Nephron progenitor cell (in vitro differentiated cells): ENCODE measurements at regions not wholly inside any gene's neighbourhood (a gene's known extent, or its start where the extent isn't known, plus 50 kb on each side); places are given as distances from the start of the nearest gene placed in this dataset.

Experiments
- DNase-seq: peaks from one replicate; pipeline ENCODE4 v3.0.0; 2021
- H3K27ac Mint-ChIP-seq: 2 replicates; pipeline ENCODE4 v1.8.0; 2021; ENCODE audit warnings: mild to moderate bottlenecking, moderate library complexity, mixed read lengths
- H3K27me3 Mint-ChIP-seq: 2 replicates; pipeline ENCODE4 v1.8.0; 2021; ENCODE audit warnings: mild to moderate bottlenecking, low read depth, mixed read lengths; ENCODE audit not compliant: poor library complexity
- H3K36me3 Mint-ChIP-seq: 2 replicates; pipeline ENCODE4 v1.8.0; 2021; ENCODE audit warnings: low read depth, mixed read lengths
- H3K4me1 Mint-ChIP-seq: 2 replicates; pipeline ENCODE4 v1.8.0; 2021; ENCODE audit warnings: mixed read lengths
- H3K4me3 Mint-ChIP-seq: 2 replicates; pipeline ENCODE4 v1.8.0; 2021; ENCODE audit warnings: mild to moderate bottlenecking, moderate library complexity, mixed read lengths
- H3K9me3 Mint-ChIP-seq: 2 replicates; pipeline ENCODE4 v1.8.0; 2021; ENCODE audit warnings: mild to moderate bottlenecking, moderate library complexity, mixed read lengths
- TF ChIP-seq, protein P1 (sequence below): fragments of 200-600 bp; sonication (generic); IDR thresholded peaks from 2 replicates; pipeline ENCODE4 v1.5.0; 2021; ENCODE audit warnings: antibody characterized with exemption

DNA sequence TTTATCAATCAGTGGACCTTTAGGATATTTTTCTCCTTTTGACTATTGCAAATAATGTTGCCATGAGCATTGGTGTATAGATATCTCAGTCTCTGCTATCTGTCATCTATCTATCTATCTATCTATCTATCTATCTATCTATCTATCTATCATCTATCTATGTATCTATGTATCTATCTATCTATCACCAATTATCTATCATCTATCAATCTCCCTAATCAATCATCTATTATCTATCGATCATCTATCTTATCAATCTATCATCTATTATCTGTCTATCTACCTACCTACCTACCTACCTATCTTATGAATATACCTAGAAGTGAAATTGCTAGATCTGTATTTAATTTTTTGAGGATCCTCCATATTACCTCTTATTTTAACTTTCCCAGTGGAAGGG is 69.6 kb downstream of the EMX2 start:
- H3K36me3 Mint-ChIP-seq = no peaks in the 10 kb centered on the region
- no peak for DNase-seq
- H3K9me3 Mint-ChIP-seq = no peaks in the 10 kb centered on the region
- H3K4me1 Mint-ChIP-seq = peaks cover 68% of the 10 kb centered on the region
- peaks cover 3% of the 10 kb centered on the region for H3K27me3 Mint-ChIP-seq
- no peak overlapping the region for H3K4me3 Mint-ChIP-seq
- H3K27ac Mint-ChIP-seq = no peak overlapping the region
- TF ChIP-seq, protein P1, sequence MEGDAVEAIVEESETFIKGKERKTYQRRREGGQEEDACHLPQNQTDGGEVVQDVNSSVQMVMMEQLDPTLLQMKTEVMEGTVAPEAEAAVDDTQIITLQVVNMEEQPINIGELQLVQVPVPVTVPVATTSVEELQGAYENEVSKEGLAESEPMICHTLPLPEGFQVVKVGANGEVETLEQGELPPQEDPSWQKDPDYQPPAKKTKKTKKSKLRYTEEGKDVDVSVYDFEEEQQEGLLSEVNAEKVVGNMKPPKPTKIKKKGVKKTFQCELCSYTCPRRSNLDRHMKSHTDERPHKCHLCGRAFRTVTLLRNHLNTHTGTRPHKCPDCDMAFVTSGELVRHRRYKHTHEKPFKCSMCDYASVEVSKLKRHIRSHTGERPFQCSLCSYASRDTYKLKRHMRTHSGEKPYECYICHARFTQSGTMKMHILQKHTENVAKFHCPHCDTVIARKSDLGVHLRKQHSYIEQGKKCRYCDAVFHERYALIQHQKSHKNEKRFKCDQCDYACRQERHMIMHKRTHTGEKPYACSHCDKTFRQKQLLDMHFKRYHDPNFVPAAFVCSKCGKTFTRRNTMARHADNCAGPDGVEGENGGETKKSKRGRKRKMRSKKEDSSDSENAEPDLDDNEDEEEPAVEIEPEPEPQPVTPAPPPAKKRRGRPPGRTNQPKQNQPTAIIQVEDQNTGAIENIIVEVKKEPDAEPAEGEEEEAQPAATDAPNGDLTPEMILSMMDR = no peak

DNA sequence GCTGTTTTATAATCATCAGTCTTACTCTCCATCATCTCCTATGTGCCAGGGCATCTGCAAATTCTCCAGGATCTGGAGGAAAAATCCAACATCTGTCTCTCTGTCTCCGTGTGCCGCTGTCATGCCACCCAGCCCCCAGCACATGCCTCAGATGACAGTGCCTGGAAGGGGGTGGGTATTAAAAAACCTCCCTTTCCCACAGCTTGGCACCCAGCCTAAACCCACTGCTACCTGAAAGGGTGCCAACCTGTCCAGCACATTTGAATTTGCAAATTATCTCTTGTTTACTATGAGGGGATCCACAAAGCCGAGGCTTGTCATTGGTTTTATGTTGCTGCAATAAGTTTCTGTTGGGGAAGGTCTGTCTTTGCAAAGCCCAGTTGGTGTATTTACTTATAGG is 73.1 kb downstream of the EMX2 start:
- Mint-ChIP-seq H3K36me3 (no peaks in the 10 kb centered on the region), H3K4me1 (peaks cover 64% of the 10 kb centered on the region), H3K4me3 (peak overlapping the region; percentile 26), H3K9me3 (peaks cover 4% of the 10 kb centered on the region), H3K27ac (peak overlapping the region; percentile 85), H3K27me3 (peaks cover 5% of the 10 kb centered on the region)
- DNase-seq = no peak
- TF ChIP-seq, protein P1 = no peak

DNA sequence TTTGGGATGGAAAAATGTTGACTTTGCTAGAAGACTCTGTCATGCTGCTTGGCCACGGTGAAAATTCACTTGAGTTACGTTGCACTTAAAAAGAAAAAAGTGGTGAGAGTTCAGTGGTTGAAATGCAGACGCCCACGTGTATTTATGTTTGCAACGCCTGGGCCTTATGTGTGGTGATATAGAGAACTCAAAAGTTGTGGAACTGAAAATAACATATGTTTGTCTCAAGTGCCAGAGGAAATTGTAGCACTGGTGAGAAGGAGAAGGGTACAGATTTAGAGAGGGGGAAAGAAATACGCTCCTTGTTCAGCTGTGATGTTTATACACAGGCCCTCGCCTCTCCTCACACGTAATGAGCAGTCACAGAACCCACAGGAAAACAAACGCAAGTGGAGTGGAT is 73.6 kb downstream of the EMX2 start:
- no peak for DNase-seq
- Mint-ChIP-seq H3K4me3 (peak overlapping the region; percentile 26), H3K27me3 (peaks cover 5% of the 10 kb centered on the region), H3K36me3 (no peaks in the 10 kb centered on the region), H3K27ac (peak overlapping the region; percentile 85), H3K9me3 (peaks cover 4% of the 10 kb centered on the region), H3K4me1 (peaks cover 63% of the 10 kb centered on the region)
- TF ChIP-seq, protein P1 = no peak

DNA sequence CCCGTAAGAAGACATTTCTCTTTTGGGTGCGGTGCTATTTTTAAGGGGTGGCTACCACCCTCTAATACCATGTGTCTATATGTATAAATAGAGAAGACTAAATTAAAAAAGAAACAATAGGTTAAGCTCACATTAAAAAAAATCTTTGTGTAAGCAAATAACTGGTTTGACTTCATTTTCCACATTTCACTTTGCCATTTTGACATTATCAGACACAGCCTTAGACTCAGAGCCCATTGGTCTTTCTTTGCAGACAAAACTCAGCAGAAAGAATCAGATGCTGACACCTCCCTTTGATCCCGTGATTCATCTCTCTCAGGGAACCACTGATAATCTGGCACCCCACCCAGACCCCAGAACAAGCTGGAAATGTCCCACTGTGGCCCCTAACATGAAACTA is 74.5 kb downstream of the EMX2 start:
- Mint-ChIP-seq H3K4me3 (no peak overlapping the region), H3K27me3 (peaks cover 8% of the 10 kb centered on the region), H3K36me3 (no peaks in the 10 kb centered on the region), H3K9me3 (peaks cover 4% of the 10 kb centered on the region), H3K4me1 (peaks cover 63% of the 10 kb centered on the region), H3K27ac (no peak overlapping the region)
- TF ChIP-seq, protein P1 = no peak
- no peak for DNase-seq

DNA sequence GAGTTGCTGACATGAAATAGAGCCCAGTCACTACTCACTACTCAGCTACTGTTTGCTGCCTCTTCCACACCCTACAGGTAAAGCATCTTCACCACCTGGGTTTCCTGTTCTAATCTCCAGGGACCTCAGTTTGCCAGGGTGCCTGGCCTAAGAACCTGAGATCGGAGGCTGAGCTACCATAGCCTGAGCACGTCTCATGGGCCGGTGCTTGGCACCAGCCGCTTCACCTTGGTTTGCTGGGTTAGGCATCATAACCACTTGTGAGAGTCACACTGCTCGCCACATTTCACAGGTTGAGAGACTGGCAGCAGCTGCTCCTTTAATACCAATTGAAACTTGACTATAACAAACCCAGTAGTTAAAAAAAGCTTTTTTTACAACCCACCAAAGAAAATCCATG is 75.1 kb downstream of the EMX2 start:
- no peaks in the 10 kb centered on the region for H3K36me3 Mint-ChIP-seq
- no peak overlapping the region for H3K4me3 Mint-ChIP-seq
- H3K4me1 Mint-ChIP-seq = peaks cover 66% of the 10 kb centered on the region
- no peak overlapping the region for H3K27ac Mint-ChIP-seq
- DNase-seq = no peak
- peaks cover 4% of the 10 kb centered on the region for H3K9me3 Mint-ChIP-seq
- peaks cover 8% of the 10 kb centered on the region for H3K27me3 Mint-ChIP-seq
- TF ChIP-seq, protein P1 = no peak

DNA sequence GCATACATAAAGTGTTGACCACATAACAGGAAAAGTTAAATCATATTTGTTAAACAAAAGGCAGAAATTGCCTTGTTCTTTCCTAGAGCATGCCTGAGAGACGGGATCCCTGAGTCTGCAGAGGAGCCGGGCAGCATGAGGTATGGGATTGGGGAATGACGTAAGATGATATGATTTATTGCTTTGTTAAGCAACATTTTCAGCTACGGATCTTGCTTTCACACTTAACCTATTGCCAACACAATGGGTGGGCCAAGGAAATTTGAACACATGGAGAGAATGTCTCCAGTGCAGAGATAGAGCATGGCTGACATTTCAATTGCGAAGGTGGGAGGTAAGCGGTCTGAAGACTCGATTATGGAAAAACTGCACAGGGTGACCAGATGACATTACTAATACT is 76.7 kb downstream of the EMX2 start:
- Mint-ChIP-seq H3K9me3 (peaks cover 4% of the 10 kb centered on the region), H3K36me3 (no peaks in the 10 kb centered on the region), H3K4me3 (no peak overlapping the region), H3K4me1 (peaks cover 56% of the 10 kb centered on the region), H3K27me3 (peaks cover 8% of the 10 kb centered on the region), H3K27ac (peak overlapping the region; percentile 77)
- TF ChIP-seq, protein P1 = no peak
- no peak for DNase-seq
